Astrocyte (in vitro differentiated cells and primary cell): ENCODE measurements at regions not wholly inside any gene's neighbourhood (a gene's known extent, or its start where the extent isn't known, plus 50 kb on each side); places are given as distances from the start of the nearest gene placed in this dataset.

ENCODE experiments used
- EZH2 ChIP-seq: IDR thresholded peaks from 2 replicates; pipeline ENCODE4 v1.6.1; 2012; ENCODE audit warnings: mild to moderate bottlenecking, low read length, inconsistent platforms; ENCODE audit not compliant: insufficient read depth
- TF ChIP-seq, protein P1 (sequence below): IDR thresholded peaks from 2 replicates; pipeline ENCODE4 v1.5.1; 2011; ENCODE audit warnings: low read depth, mild to moderate bottlenecking, inconsistent platforms, low read length, moderate library complexity; ENCODE audit not compliant: insufficient read depth

DNA sequence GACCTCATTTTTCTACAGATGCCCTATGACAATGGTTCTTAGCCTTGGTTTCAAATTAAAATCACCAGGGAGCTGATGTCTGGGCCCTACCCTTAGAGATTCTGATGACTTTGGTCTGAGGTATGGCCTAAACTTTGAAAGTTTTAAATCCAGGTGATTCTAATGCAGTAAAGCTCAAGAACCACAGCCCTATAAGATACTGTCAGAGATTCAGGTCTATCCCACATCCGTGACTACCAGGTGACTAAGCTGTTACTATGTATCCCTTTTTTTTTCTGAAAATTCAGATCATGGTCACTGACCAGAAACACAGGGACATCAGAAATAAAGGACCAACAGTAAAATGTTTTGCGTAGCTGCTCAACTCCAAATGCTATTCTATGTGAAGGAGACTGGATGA is 148.8 kb upstream of the BMP4 start:
- TF ChIP-seq, protein P1, sequence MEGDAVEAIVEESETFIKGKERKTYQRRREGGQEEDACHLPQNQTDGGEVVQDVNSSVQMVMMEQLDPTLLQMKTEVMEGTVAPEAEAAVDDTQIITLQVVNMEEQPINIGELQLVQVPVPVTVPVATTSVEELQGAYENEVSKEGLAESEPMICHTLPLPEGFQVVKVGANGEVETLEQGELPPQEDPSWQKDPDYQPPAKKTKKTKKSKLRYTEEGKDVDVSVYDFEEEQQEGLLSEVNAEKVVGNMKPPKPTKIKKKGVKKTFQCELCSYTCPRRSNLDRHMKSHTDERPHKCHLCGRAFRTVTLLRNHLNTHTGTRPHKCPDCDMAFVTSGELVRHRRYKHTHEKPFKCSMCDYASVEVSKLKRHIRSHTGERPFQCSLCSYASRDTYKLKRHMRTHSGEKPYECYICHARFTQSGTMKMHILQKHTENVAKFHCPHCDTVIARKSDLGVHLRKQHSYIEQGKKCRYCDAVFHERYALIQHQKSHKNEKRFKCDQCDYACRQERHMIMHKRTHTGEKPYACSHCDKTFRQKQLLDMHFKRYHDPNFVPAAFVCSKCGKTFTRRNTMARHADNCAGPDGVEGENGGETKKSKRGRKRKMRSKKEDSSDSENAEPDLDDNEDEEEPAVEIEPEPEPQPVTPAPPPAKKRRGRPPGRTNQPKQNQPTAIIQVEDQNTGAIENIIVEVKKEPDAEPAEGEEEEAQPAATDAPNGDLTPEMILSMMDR, result no peak
- no peak for TF ChIP-seq EZH2
